Spleen (tissue), 7 donors: ENCODE measurements at regions not wholly inside any gene's neighbourhood (a gene's known extent, or its start where the extent isn't known, plus 50 kb on each side); places are given as distances from the start of the nearest gene placed in this dataset.

Source experiments
- POLR2A ChIP-seq, 3 donors: fragments of 450-650 bp; IDR thresholded peaks; one replicate each; pipeline ENCODE4 v1.5.1; 2017; ENCODE audit warnings: antibody characterized with exemption in 3 of 3, mild to moderate bottlenecking in 1 of 3
- TF ChIP-seq, protein P1 (sequence below), 11 experiments: fragments of 200-600 bp in 7 of 11; fragments of 450-650 bp in 4 of 11; sonication (generic) in 4 of 11; IDR thresholded peaks in 8 of 11; conservative IDR thresholded peaks in 3 of 11; 1 replicate in 7 of 11; 2 replicates in 4 of 11; pipeline versions ENCODE4 v1.4.0 to v1.8.0; 2016 to 2021; ENCODE audit warnings: antibody characterized with exemption in 11 of 11, inconsistent platforms in 4 of 11, mild to moderate bottlenecking in 1 of 11
- donor health status: DM: no; HTN: no; CAD: no; lungs with moderate emphysema.
- donor health status: DM: no; HTN: no; CAD: no.
- donor health status: DM: no; HTN: no; CAD: no.

DNA sequence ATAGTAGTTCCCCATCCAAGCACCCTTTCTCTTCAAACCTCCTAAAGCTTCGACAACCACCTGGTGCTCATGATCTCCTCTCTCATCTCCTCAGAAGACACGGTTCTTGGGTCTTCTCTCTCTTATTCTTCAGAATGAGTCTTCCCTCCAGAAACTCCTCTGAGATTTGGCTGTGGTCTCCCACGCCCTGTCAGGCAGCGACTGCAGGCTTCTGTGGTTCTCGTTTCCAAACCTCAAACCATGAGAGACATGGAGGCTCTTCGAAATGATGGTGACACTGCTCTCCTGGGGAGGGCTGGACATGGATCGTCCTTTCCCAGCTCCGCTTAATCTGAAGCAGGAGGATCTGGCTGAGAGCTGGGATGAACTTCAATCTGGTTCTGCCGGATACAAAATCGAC is 78.6 kb upstream of the PITRM1 start:
- TF ChIP-seq, protein P1, sequence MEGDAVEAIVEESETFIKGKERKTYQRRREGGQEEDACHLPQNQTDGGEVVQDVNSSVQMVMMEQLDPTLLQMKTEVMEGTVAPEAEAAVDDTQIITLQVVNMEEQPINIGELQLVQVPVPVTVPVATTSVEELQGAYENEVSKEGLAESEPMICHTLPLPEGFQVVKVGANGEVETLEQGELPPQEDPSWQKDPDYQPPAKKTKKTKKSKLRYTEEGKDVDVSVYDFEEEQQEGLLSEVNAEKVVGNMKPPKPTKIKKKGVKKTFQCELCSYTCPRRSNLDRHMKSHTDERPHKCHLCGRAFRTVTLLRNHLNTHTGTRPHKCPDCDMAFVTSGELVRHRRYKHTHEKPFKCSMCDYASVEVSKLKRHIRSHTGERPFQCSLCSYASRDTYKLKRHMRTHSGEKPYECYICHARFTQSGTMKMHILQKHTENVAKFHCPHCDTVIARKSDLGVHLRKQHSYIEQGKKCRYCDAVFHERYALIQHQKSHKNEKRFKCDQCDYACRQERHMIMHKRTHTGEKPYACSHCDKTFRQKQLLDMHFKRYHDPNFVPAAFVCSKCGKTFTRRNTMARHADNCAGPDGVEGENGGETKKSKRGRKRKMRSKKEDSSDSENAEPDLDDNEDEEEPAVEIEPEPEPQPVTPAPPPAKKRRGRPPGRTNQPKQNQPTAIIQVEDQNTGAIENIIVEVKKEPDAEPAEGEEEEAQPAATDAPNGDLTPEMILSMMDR (IDR thresholded peaks at IDR 0.05 in 8 of 11, conservative IDR thresholded peaks at IDR 0.05 in 3 of 11) = no peak
- TF ChIP-seq POLR2A (IDR thresholded peaks at IDR 0.05) = no peak
